ENCODE measurements at regions not wholly inside any gene's neighbourhood (a gene's known extent, or its start where the extent isn't known, plus 50 kb on each side); places are given as distances from the start of the nearest gene placed in this dataset.

GRCh38 chr7:96563409-96563808 lies 146.2 kb downstream of the SEM1 start:
- TF ChIP-seq EZH2 (IDR thresholded peaks at IDR 0.05; ENCODE audit: borderline replicate concordance) (no peak), CTCF (IDR thresholded peaks at IDR 0.05; ENCODE audit: poor library complexity) (no peak), EZH2phosphoT487 (IDR thresholded peaks at IDR 0.05; ENCODE audit: low read depth, severe bottlenecking, unreplicated experiment) (no peak)
